MM.1S (cell line): ENCODE measurements at regions not wholly inside any gene's neighbourhood (a gene's known extent, or its start where the extent isn't known, plus 50 kb on each side); places are given as distances from the start of the nearest gene placed in this dataset.
A peak's percentile ranks its signal among the peaks of the same experiment; 100 is the strongest.

Experiments used
- DNase-seq: peaks from one replicate; pipeline ENCODE4 v3.0.0-alpha.2; 2015
- H2AFZ ChIP-seq: fragments of 300-600 bp; sonication (generic); 2 replicates; pipeline ENCODE4 v1.6.0; 2016; ENCODE audit warnings: antibody characterized with exemption, low read length
- H3F3A ChIP-seq: fragments of 300-600 bp; sonication (generic); 2 replicates; pipeline ENCODE4 v1.6.1; 2016; ENCODE audit warnings: mild to moderate bottlenecking, antibody characterized with exemption, low read length, moderate library complexity, mixed read lengths; ENCODE audit not compliant: insufficient read depth
- H3K27ac ChIP-seq: fragments of 300-600 bp; sonication (generic); 2 replicates; pipeline ENCODE4 v1.5.1; 2016; ENCODE audit warnings: mild to moderate bottlenecking, low read length
- H3K27me3 ChIP-seq: fragments of 300-600 bp; sonication (generic); replicated peaks from 2 replicates; pipeline ENCODE4 v1.6.0; 2016; ENCODE audit warnings: low read length; ENCODE audit not compliant: insufficient read depth
- H3K36me3 ChIP-seq: fragments of 300-600 bp; sonication (generic); replicated peaks from 2 replicates; pipeline ENCODE4 v1.6.1; 2016; ENCODE audit warnings: mild to moderate bottlenecking, low read length, mixed read lengths; ENCODE audit not compliant: insufficient read depth
- H3K4me1 ChIP-seq: fragments of 300-600 bp; sonication (generic); 2 replicates; pipeline ENCODE4 v1.6.1; 2016; ENCODE audit warnings: low read length, mixed read lengths
- H3K4me2 ChIP-seq: fragments of 300-600 bp; sonication (generic); 2 replicates; pipeline ENCODE4 v1.6.0; 2016; ENCODE audit warnings: low read depth, low read length
- H3K4me3 ChIP-seq: fragments of 300-600 bp; sonication (generic); 2 replicates; pipeline ENCODE4 v1.5.1; 2016; ENCODE audit warnings: low read length, mixed read lengths
- H3K79me2 ChIP-seq: fragments of 300-600 bp; sonication (generic); 2 replicates; pipeline ENCODE4 v1.6.1; 2016; ENCODE audit warnings: mixed run types, low read length, mixed read lengths
- H3K9ac ChIP-seq: fragments of 300-600 bp; sonication (generic); 2 replicates; pipeline ENCODE4 v1.6.1; 2016; ENCODE audit warnings: low read length, mixed read lengths
- H3K9me2 ChIP-seq: fragments of 300-600 bp; sonication (generic); replicated peaks from 2 replicates; pipeline ENCODE4 v1.6.1; 2016; ENCODE audit warnings: mild to moderate bottlenecking, low read length, mixed read lengths; ENCODE audit not compliant: insufficient read depth
- H3K9me3 ChIP-seq: fragments of 300-600 bp; sonication (generic); replicated peaks from 2 replicates; pipeline ENCODE4 v1.6.1; 2016; ENCODE audit warnings: mild to moderate bottlenecking, low read length, mixed read lengths; ENCODE audit not compliant: insufficient read depth
- H4K20me1 ChIP-seq: fragments of 300-600 bp; sonication (generic); 2 replicates; pipeline ENCODE4 v1.6.1; 2016; ENCODE audit warnings: mild to moderate bottlenecking, low read length, moderate library complexity, mixed read lengths; ENCODE audit not compliant: insufficient read depth
- CTCF ChIP-seq: fragments of 300-600 bp; sonication (generic); IDR thresholded peaks from 2 replicates; pipeline ENCODE4 v1.5.1; 2016; ENCODE audit warnings: antibody characterized with exemption, low read length, mixed read lengths
- EZH2 ChIP-seq: fragments of 300-600 bp; sonication (generic); optimal IDR thresholded peaks from 2 replicates; pipeline ENCODE3; 2017; ENCODE audit warnings: low read depth, mild to moderate bottlenecking, antibody characterized with exemption, low read length, mixed read lengths
- EZH2phosphoT487 ChIP-seq: fragments of 300-600 bp; sonication (generic); IDR thresholded peaks from 2 replicates; pipeline ENCODE4 v1.6.1; 2018; ENCODE audit warnings: antibody characterized with exemption, low read length

- Histone ChIP-seq H3K4me2 (no peak overlapping the region), H3K4me3 (no peak overlapping the region), H3K36me3 (no peaks in the 10 kb centered on the region), H3K79me2 (no peaks in the 10 kb centered on the region), H2AFZ (no peak overlapping the region), H4K20me1 (no peaks in the 10 kb centered on the region), H3K4me1 (no peaks in the 10 kb centered on the region), H3K27me3 (no peaks in the 10 kb centered on the region), H3K9me2 (no peaks in the 10 kb centered on the region), H3K9me3 (no peaks in the 10 kb centered on the region), H3K27ac (no peak overlapping the region), H3K9ac (no peak overlapping the region), H3F3A (no peaks in the 10 kb centered on the region)
- DNase-seq = peak; percentile 13
- no peak for TF ChIP-seq EZH2phosphoT487
- TF ChIP-seq CTCF = peak; percentile 17
These were observed 94.3 kb upstream of the PDE1C start for GRCh38 chr7:32164341-32164996.

GRCh38 chr7:32163896-32164295 lies 93.7 kb upstream of the PDE1C start:
- Histone ChIP-seq H3K79me2 (no peaks in the 10 kb centered on the region), H4K20me1 (no peaks in the 10 kb centered on the region), H3K36me3 (no peaks in the 10 kb centered on the region), H3K9me3 (no peaks in the 10 kb centered on the region), H3K4me1 (no peaks in the 10 kb centered on the region), H3K27ac (no peak overlapping the region), H3K4me2 (no peak overlapping the region), H3K27me3 (no peaks in the 10 kb centered on the region), H3F3A (no peaks in the 10 kb centered on the region), H2AFZ (no peak overlapping the region), H3K9ac (no peak overlapping the region), H3K4me3 (no peak overlapping the region), H3K9me2 (no peaks in the 10 kb centered on the region)
- no peak for DNase-seq
- no peak for TF ChIP-seq EZH2
- no peak for TF ChIP-seq EZH2phosphoT487
- no peak for TF ChIP-seq CTCF

GRCh38 chr7:32163141-32163806 lies 93.1 kb upstream of the PDE1C start:
- Histone ChIP-seq H3F3A (no peaks in the 10 kb centered on the region), H3K4me2 (no peak overlapping the region), H3K9me3 (no peaks in the 10 kb centered on the region), H3K27ac (no peak overlapping the region), H3K27me3 (no peaks in the 10 kb centered on the region), H3K79me2 (no peaks in the 10 kb centered on the region), H3K4me1 (no peaks in the 10 kb centered on the region), H2AFZ (no peak overlapping the region), H3K9me2 (no peaks in the 10 kb centered on the region), H3K4me3 (no peak overlapping the region), H3K36me3 (no peaks in the 10 kb centered on the region), H4K20me1 (no peaks in the 10 kb centered on the region), H3K9ac (no peak overlapping the region)
- TF ChIP-seq EZH2phosphoT487 = no peak
- TF ChIP-seq CTCF = no peak
- TF ChIP-seq EZH2 = no peak
- DNase-seq = no peak
